AG09309 (cell line): ENCODE measurements at regions not wholly inside any gene's neighbourhood (a gene's known extent, or its start where the extent isn't known, plus 50 kb on each side); places are given as distances from the start of the nearest gene placed in this dataset.

Experiments used
- DNase-seq: peaks from one replicate; pipeline ENCODE4 v3.0.0-alpha.2; 2010; ENCODE audit warnings: low read depth
- H3K4me3 ChIP-seq: 2 replicates; pipeline ENCODE4 v1.5.1; 2011; ENCODE audit warnings: mild to moderate bottlenecking, low read depth, low read length, moderate library complexity; ENCODE audit not compliant: control insufficient read depth
- CTCF ChIP-seq: IDR thresholded peaks from 2 replicates; pipeline ENCODE4 v1.5.1; 2011; ENCODE audit warnings: mild to moderate bottlenecking, low read depth, low read length, inconsistent platforms; ENCODE audit not compliant: insufficient read depth, control insufficient read depth; ENCODE audit errors: missing control alignments

DNA sequence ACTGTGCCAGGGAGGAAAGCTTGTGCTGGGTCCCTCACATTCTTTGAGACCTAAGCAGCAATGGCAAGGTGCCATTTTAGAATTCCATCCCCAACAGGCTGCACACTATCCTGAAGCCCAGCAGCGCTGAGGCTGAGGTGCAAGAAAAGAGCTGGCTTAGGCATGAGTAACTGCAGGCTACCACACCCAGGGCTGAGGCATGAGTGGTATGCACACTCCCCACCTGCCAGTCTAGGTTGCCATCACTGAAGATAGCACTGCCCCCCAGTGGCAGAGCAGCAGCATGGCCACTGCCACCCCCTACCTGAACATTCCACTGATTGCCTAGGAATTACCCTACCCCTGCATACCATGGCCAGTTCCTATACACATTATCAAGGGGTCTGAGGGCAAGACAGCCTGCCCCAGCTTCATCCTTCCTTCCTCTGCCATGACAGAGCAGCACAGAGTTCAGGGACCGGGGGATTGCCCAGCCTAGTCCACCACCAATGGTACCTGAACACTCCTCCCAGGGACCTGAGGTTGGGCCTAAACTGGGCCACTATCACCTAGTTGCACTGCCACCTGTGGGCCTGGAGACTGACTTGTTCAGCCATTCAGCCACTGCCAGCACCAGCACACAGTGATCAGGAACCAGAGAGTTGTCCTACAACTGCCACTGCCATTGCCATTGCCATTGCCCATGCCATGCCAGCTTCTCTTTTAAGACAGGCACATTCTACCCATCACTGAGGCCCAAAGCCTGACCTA, 129.8 kb downstream of the SATB1 start:
- H3K4me3 ChIP-seq: no peak overlapping the region
- DNase-seq: peak; percentile 85
- TF ChIP-seq CTCF: peak; percentile 87

- no peak for DNase-seq
- no peak overlapping the region for H3K4me3 ChIP-seq
- TF ChIP-seq CTCF: no peak
Measured at GRCh38 chr3:18290157-18290556, 135.0 kb downstream of the SATB1 start.

DNA sequence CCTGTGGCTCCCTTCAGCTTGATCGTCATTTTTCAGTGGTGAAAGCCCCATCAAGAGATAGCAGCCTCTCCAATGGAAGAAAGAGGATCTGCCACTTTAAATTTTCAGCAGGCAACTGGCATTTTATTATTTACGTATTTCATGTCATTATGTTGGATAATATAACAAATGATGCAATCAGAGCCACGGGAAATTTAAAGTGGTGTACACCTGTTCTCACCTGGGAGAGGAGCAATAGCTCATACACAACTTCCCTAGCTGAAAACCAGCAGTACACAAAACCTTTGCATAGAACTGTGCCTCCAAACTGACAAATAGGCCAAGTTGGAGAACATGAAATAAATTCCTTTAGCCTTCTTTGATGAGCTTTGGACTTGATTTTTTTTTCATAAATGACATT, 136.9 kb downstream of the SATB1 start:
- no peak for DNase-seq
- no peak for TF ChIP-seq CTCF
- no peak overlapping the region for H3K4me3 ChIP-seq

DNA sequence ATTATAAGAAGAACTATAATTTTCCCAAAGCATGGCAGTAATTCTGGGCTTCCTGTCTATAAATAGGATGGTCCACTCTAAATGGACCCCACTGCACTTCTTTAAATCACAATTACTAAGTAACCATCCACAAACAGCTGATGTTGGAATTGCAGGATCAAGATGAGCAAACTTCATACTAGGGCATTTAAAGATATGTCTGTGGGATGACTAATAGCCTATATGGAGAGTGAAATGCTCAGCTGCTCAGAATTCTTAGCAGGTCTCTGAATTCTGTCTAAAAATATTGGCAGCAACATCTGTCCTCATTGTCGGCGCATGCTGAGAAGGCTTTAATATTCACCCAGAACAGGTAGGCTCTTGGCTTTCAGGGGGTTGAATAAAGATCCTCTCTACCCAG, 140.4 kb downstream of the SATB1 start:
- no peak overlapping the region for H3K4me3 ChIP-seq
- no peak for DNase-seq
- TF ChIP-seq CTCF: no peak

DNA sequence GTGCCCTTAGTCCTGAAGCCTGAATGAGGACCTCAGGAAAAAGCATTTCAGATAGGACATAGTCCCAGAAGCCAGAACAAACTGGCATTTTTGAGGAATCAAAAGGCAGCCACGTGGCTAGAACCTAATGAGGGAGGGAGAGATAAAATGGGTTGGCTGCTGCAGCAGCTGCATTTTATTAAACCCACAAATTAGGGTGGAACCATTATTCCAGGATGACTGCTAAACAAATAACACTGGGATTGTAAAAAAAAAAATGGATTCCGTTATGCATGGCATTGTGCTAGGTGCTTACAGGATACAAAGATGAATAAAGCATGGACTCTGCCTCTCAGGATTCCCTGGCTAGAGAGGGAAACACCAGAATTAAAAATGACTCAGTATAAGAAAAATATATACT, 141.5 kb downstream of the SATB1 start:
- no peak for TF ChIP-seq CTCF
- H3K4me3 ChIP-seq: no peak overlapping the region
- DNase-seq: no peak

- no peak for TF ChIP-seq CTCF
- no peak for DNase-seq
- no peak overlapping the region for H3K4me3 ChIP-seq
Measured at GRCh38 chr3:18282507-18282906, 142.6 kb downstream of the SATB1 start.
